ENCODE measurements at regions not wholly inside any gene's neighbourhood (a gene's known extent, or its start where the extent isn't known, plus 50 kb on each side); places are given as distances from the start of the nearest gene placed in this dataset.
A peak's percentile ranks its signal among the peaks of the same experiment; 100 is the strongest.

- H3K4me1 ChIP-seq = peaks cover 24% of the 10 kb centered on the region
- no peaks in the 10 kb centered on the region for H3K79me2 ChIP-seq
- H3K4me2 ChIP-seq (ENCODE audit: low read length) = peak overlapping the region; percentile 31
- TF ChIP-seq CTCF (IDR thresholded peaks at IDR 0.05) = no peak
- H3K27me3 ChIP-seq (ENCODE audit: control insufficient read depth, insufficient read depth, low read length) = no peaks in the 10 kb centered on the region
- H3K36me3 ChIP-seq (ENCODE audit: control insufficient read depth, insufficient read depth, low read length) = no peaks in the 10 kb centered on the region
- H3K27ac ChIP-seq = peak overlapping the region; percentile 86
- no peaks in the 10 kb centered on the region for H3K9me3 ChIP-seq (ENCODE audit: control insufficient read depth, low read length)
- no peak overlapping the region for H3K9ac ChIP-seq
- H3K4me3 ChIP-seq (ENCODE audit: low read depth, low read length) = no peak overlapping the region
- H2AFZ ChIP-seq = peak overlapping the region; percentile 61
These were observed 149.5 kb downstream of the PJA1 start for GRCh38 chrX:69015564-69016292.

- no peaks in the 10 kb centered on the region for H3K27me3 ChIP-seq (ENCODE audit: control insufficient read depth, insufficient read depth, low read length)
- TF ChIP-seq CTCF (IDR thresholded peaks at IDR 0.05) = no peak
- H3K4me2 ChIP-seq (ENCODE audit: low read length) = no peak overlapping the region
- H3K9me3 ChIP-seq (ENCODE audit: control insufficient read depth, low read length) = no peaks in the 10 kb centered on the region
- no peak overlapping the region for H3K9ac ChIP-seq
- H3K36me3 ChIP-seq (ENCODE audit: control insufficient read depth, insufficient read depth, low read length) = no peaks in the 10 kb centered on the region
- H3K79me2 ChIP-seq = peaks cover 2% of the 10 kb centered on the region
- no peak overlapping the region for H3K4me3 ChIP-seq (ENCODE audit: low read depth, low read length)
- H3K4me1 ChIP-seq = peaks cover 24% of the 10 kb centered on the region
- H3K27ac ChIP-seq = peak overlapping the region; percentile 86
- peak overlapping the region; percentile 46 for H2AFZ ChIP-seq
These were observed 150.1 kb downstream of the PJA1 start for GRCh38 chrX:69015156-69015555.

- TF ChIP-seq CTCF (IDR thresholded peaks at IDR 0.05) = no peak
- Histone ChIP-seq H3K9me3 (ENCODE audit: control insufficient read depth, low read length) (no peaks in the 10 kb centered on the region), H3K9ac (no peak overlapping the region), H2AFZ (no peak overlapping the region), H3K4me1 (peaks cover 24% of the 10 kb centered on the region), H3K4me3 (ENCODE audit: low read depth, low read length) (no peak overlapping the region), H3K4me2 (ENCODE audit: low read length) (no peak overlapping the region), H3K36me3 (ENCODE audit: control insufficient read depth, insufficient read depth, low read length) (no peaks in the 10 kb centered on the region), H3K27me3 (ENCODE audit: control insufficient read depth, insufficient read depth, low read length) (no peaks in the 10 kb centered on the region), H3K79me2 (peaks cover 2% of the 10 kb centered on the region), H3K27ac (no peak overlapping the region)
These were observed 151.1 kb downstream of the PJA1 start for GRCh38 chrX:69014200-69014599.

GRCh38 chrX:69010339-69010738, 154.9 kb downstream of the PJA1 start:
- H2AFZ ChIP-seq = no peak overlapping the region
- peaks cover 2% of the 10 kb centered on the region for H3K79me2 ChIP-seq
- no peak for TF ChIP-seq CTCF (IDR thresholded peaks at IDR 0.05)
- H3K4me3 ChIP-seq (ENCODE audit: low read depth, low read length) = no peak overlapping the region
- H3K9ac ChIP-seq = no peak overlapping the region
- H3K27me3 ChIP-seq (ENCODE audit: control insufficient read depth, insufficient read depth, low read length) = no peaks in the 10 kb centered on the region
- no peak overlapping the region for H3K4me2 ChIP-seq (ENCODE audit: low read length)
- H3K36me3 ChIP-seq (ENCODE audit: control insufficient read depth, insufficient read depth, low read length) = no peaks in the 10 kb centered on the region
- H3K27ac ChIP-seq = no peak overlapping the region
- peaks cover 6% of the 10 kb centered on the region for H3K4me1 ChIP-seq
- no peaks in the 10 kb centered on the region for H3K9me3 ChIP-seq (ENCODE audit: control insufficient read depth, low read length)

- Histone ChIP-seq H3K36me3 (ENCODE audit: control insufficient read depth, insufficient read depth, low read length) (no peaks in the 10 kb centered on the region), H3K27me3 (ENCODE audit: control insufficient read depth, insufficient read depth, low read length) (no peaks in the 10 kb centered on the region)
- TF ChIP-seq CTCF (IDR thresholded peaks at IDR 0.05) = no peak
These were observed 164.4 kb downstream of the PJA1 start for GRCh38 chrX:69000877-69001276.

More at GRCh38 chrX:69000877-69001276, 164.4 kb downstream of the PJA1 start:
- no peak overlapping the region for H3K4me3 ChIP-seq (ENCODE audit: low read depth, low read length)
- peaks cover 24% of the 10 kb centered on the region for H3K4me1 ChIP-seq
- no peak overlapping the region for H3K9ac ChIP-seq
- H3K79me2 ChIP-seq = no peaks in the 10 kb centered on the region
- no peak overlapping the region for H2AFZ ChIP-seq
- H3K27ac ChIP-seq = no peak overlapping the region
- H3K9me3 ChIP-seq (ENCODE audit: control insufficient read depth, low read length) = no peaks in the 10 kb centered on the region
- H3K4me2 ChIP-seq (ENCODE audit: low read length) = no peak overlapping the region

Measured in parathyroid adenoma (tissue), 2 donors.